Panc1 (cell line): ENCODE measurements at regions not wholly inside any gene's neighbourhood (a gene's known extent, or its start where the extent isn't known, plus 50 kb on each side); places are given as distances from the start of the nearest gene placed in this dataset.

Experiments used
- ATAC-seq: fragments of 200-7000 bp; cut with Tn5 transposase; 2 replicates; pipeline ENCODE4 v1.9.1; 2020; ENCODE audit warnings: mild to moderate bottlenecking, moderate library complexity
- BruUV-seq: library from RNA; stranded (reverse); fragments of 400-500 nt; replicated peaks from 2 replicates; lab custom pipeline; 2021; lab: Mats Ljungman, UMichigan
- CTCF ChIA-PET: fragments of 300-600 bp; sonication (Branson Sonifier 250); formaldehyde crosslinking; loops from one replicate; lab custom pipeline; 2022; ENCODE audit warnings: antibody characterized with exemption; lab: Charles Lee
- POLR2A ChIA-PET: fragments of 300-600 bp; sonication (Branson Sonifier 250); formaldehyde crosslinking; loops from one replicate; lab custom pipeline; 2022; ENCODE audit warnings: antibody characterized with exemption; lab: Charles Lee
- DNase-seq: peaks from one replicate; pipeline ENCODE4 v3.0.0-alpha.2; 2010; ENCODE audit warnings: low read depth, low spot score
- H3K27ac ChIP-seq: 2 replicates; pipeline ENCODE4 v1.5.1; 2011; ENCODE audit warnings: mild to moderate bottlenecking, low read length, inconsistent platforms
- H3K27me3 ChIP-seq: fragments of 200-500 bp; sonication (Bioruptor generic); 2 replicates; pipeline ENCODE4 v1.6.0; 2014; ENCODE audit warnings: low read length, inconsistent platforms; ENCODE audit not compliant: control insufficient read depth, insufficient read depth
- H3K36me3 ChIP-seq: fragments of 200-500 bp; sonication (Bioruptor generic); 2 replicates; pipeline ENCODE4 v1.5.1; 2014; ENCODE audit warnings: inconsistent platforms, mild to moderate bottlenecking, low read length, moderate library complexity; ENCODE audit not compliant: control insufficient read depth, insufficient read depth
- H3K4me1 ChIP-seq: 2 replicates; pipeline ENCODE4 v1.5.1; 2011; ENCODE audit warnings: inconsistent platforms, mild to moderate bottlenecking, low read length, moderate library complexity; ENCODE audit not compliant: control insufficient read depth, insufficient read depth
- H3K4me3 ChIP-seq, 2 experiments: 2 replicates each; pipeline ENCODE4 v1.5.1; 2011 to 2012; ENCODE audit warnings: low read depth in 2 of 2, low read length in 2 of 2, mild to moderate bottlenecking in 2 of 2, inconsistent platforms in 1 of 2, moderate library complexity in 1 of 2
- H3K9me3 ChIP-seq: fragments of 200-500 bp; sonication (Bioruptor generic); 2 replicates; pipeline ENCODE4 v1.5.1; 2014; ENCODE audit warnings: low read depth, mild to moderate bottlenecking, inconsistent platforms, low read length, moderate library complexity; ENCODE audit not compliant: control insufficient read depth, insufficient read depth
- CTCF ChIP-seq: fragments of 450-650 bp; IDR thresholded peaks from 2 replicates; pipeline ENCODE4 v1.5.1; 2017; ENCODE audit warnings: mild to moderate bottlenecking
- POLR2AphosphoS5 ChIP-seq: IDR thresholded peaks from 2 replicates; pipeline ENCODE4 v1.6.1; 2012; ENCODE audit warnings: mild to moderate bottlenecking, low read depth, low read length, moderate library complexity
- REST ChIP-seq, 2 experiments: IDR thresholded peaks; 2 replicates each; pipeline ENCODE4 v1.6.1; 2011 to 2012; ENCODE audit warnings: low read depth in 2 of 2, control low read depth in 1 of 2, low read length in 1 of 2, mild to moderate bottlenecking in 1 of 2, moderate library complexity in 1 of 2; ENCODE audit not compliant: insufficient read depth in 1 of 2
- SIN3A ChIP-seq: IDR thresholded peaks from 2 replicates; pipeline ENCODE4 v1.6.1; 2012; ENCODE audit warnings: low read depth, mild to moderate bottlenecking, low read length, moderate library complexity, borderline replicate concordance; ENCODE audit not compliant: insufficient read depth
- TCF7L2 ChIP-seq: IDR thresholded peaks from 2 replicates; pipeline ENCODE4 v1.6.1; 2011; ENCODE audit warnings: mild to moderate bottlenecking, low read depth, low read length, inconsistent platforms
- in situ Hi-C: cut with HindIII; loops from 2 replicates; pipeline ENCODE4 v1.10.0; 2016; ENCODE audit warnings: low sequenced_read_pairs, low pct_unique_long_range_greater_than_20kb
- intact Hi-C: fragments of 100-400 bp; cut with micrococcal nuclease; formaldehyde crosslinking; loops from one replicate; pipeline ENCODE4 v1.10.0; 2022; ENCODE audit not compliant: unreplicated experiment

- H3K36me3 ChIP-seq, result no peaks in the 10 kb centered on the region
- intact Hi-C loops, result no loop called here
- no peak overlapping the region for H3K4me3 ChIP-seq
- no TSS peak for BruUV-seq
- POLR2A ChIA-PET, result no interaction called here
- CTCF ChIA-PET, result no interaction called here
- DNase-seq (no peak), ATAC-seq (no peak)
- H3K4me1 ChIP-seq, result no peaks in the 10 kb centered on the region
- in situ Hi-C loops, result no loop called here
- no peak for TF ChIP-seq REST (IDR thresholded peaks at IDR 0.05; ENCODE audit: insufficient read depth in 1 of 2, low read depth in 2 of 2, low read length in 1 of 2)
- no peak for TF ChIP-seq TCF7L2
- TF ChIP-seq POLR2AphosphoS5, result no peak
- TF ChIP-seq SIN3A, result no peak
- no peak for TF ChIP-seq CTCF
- H3K27me3 ChIP-seq, result no peaks in the 10 kb centered on the region
- H3K9me3 ChIP-seq, result no peaks in the 10 kb centered on the region
- no peak overlapping the region for H3K27ac ChIP-seq
Observed at GRCh38 chr2:41326851-41327250, 721.0 kb upstream of the PKDCC start.

- H3K36me3 ChIP-seq, result no peaks in the 10 kb centered on the region
- no peak overlapping the region for H3K4me3 ChIP-seq
- no peaks in the 10 kb centered on the region for H3K27me3 ChIP-seq
- DNase-seq, result no peak
- H3K4me1 ChIP-seq, result no peaks in the 10 kb centered on the region
- no peak for TF ChIP-seq SIN3A
- no peak for TF ChIP-seq TCF7L2
- TF ChIP-seq POLR2AphosphoS5, result no peak
- no peak for TF ChIP-seq CTCF
- TF ChIP-seq REST (IDR thresholded peaks at IDR 0.05; ENCODE audit: insufficient read depth in 1 of 2, low read depth in 2 of 2, low read length in 1 of 2), result no peak
- intact Hi-C loops, result no loop called here
- H3K9me3 ChIP-seq, result no peaks in the 10 kb centered on the region
- CTCF ChIA-PET, result no interaction called here
- ATAC-seq, result no peak
- no TSS peak for BruUV-seq
- H3K27ac ChIP-seq, result no peak overlapping the region
- in situ Hi-C loops, result no loop called here
- POLR2A ChIA-PET, result no interaction called here
Observed at GRCh38 chr2:41329040-41329439, 718.8 kb upstream of the PKDCC start.
